GM12878 (cell line): ENCODE measurements at regions not wholly inside any gene's neighbourhood (a gene's known extent, or its start where the extent isn't known, plus 50 kb on each side); places are given as distances from the start of the nearest gene placed in this dataset.

ENCODE experiments used
- ATAC-seq: fragments of 200-7000 bp; cut with Tn5 transposase; 3 replicates; pipeline ENCODE4 v1.9.1; 2020; ENCODE audit warnings: mild to moderate bottlenecking, moderate library complexity
- BruUV-seq: library from RNA; stranded (reverse); fragments of 400-500 nt; replicated peaks from 2 replicates; lab custom pipeline; 2021; lab: Mats Ljungman, UMichigan
- CTCF ChIA-PET: fragments of 300-600 bp; sonication (Branson Sonifier 250); formaldehyde crosslinking; extraction: SDS; loops from one replicate; lab custom pipeline; 2021; ENCODE audit warnings: inconsistent platforms; lab: Yijun Ruan, JAX
- POLR2A ChIA-PET: fragments of 350-600 bp; formaldehyde crosslinking; extraction: SDS; loops from one replicate; lab custom pipeline; 2021; ENCODE audit warnings: inconsistent platforms; lab: Charles Lee
- RAD21 ChIA-PET: fragments of 300-600 bp; sonication (Branson Sonifier 250); formaldehyde crosslinking; loops from one replicate; lab custom pipeline; 2023; ENCODE audit warnings: antibody characterized with exemption; ENCODE audit not compliant: unreplicated experiment; lab: Charles Lee
- SMC1A ChIA-PET: fragments of 300-600 bp; sonication (Branson Sonifier 250); formaldehyde crosslinking; loops from one replicate; lab custom pipeline; 2023; ENCODE audit not compliant: unreplicated experiment, uncharacterized antibody; lab: Charles Lee
- DNase-seq: peaks from one replicate; pipeline ENCODE4 v3.0.0-alpha.2; 2011; ENCODE audit warnings: low read depth, low spot score
- FAIRE-seq: peaks from 3 replicates; lab custom pipeline; 2011; peaks lifted over from hg19 to GRCh38; lab: Jason Lieb, UNC
- H2AFZ ChIP-seq: 2 replicates; pipeline ENCODE4 v1.6.0; 2011; ENCODE audit warnings: low read depth, low read length, control low read depth; ENCODE audit not compliant: control insufficient read depth
- H3K27ac ChIP-seq: 2 replicates; pipeline ENCODE4 v1.5.1; 2011; ENCODE audit warnings: control low read depth; ENCODE audit not compliant: control insufficient read depth, insufficient read depth
- H3K27me3 ChIP-seq, 2 experiments: replicated peaks in 1 of 2; 2 replicates each; pipeline versions ENCODE4 v1.6.0 to v1.6.1; 2011; ENCODE audit warnings: low read length in 1 of 2; ENCODE audit not compliant: control insufficient read depth in 2 of 2, insufficient read depth in 2 of 2
- H3K36me3 ChIP-seq, 2 experiments: 2 replicates each; pipeline ENCODE4 v1.5.1; 2011; ENCODE audit warnings: low read length in 1 of 2; ENCODE audit not compliant: control insufficient read depth in 2 of 2, insufficient read depth in 2 of 2
- H3K4me1 ChIP-seq: 2 replicates; pipeline ENCODE4 v1.6.1; 2011; ENCODE audit warnings: mild to moderate bottlenecking, low read length, moderate library complexity, mixed read lengths; ENCODE audit not compliant: control insufficient read depth, insufficient read depth
- H3K4me2 ChIP-seq: 2 replicates; pipeline ENCODE4 v1.6.0; 2011; ENCODE audit warnings: control low read depth; ENCODE audit not compliant: control insufficient read depth, insufficient read depth
- H3K4me3 ChIP-seq: fragments of 200-600 bp; sonication (generic); 2 replicates; pipeline ENCODE4 v1.5.1; 2016
- H3K79me2 ChIP-seq: 2 replicates; pipeline ENCODE4 v1.6.0; 2011; ENCODE audit warnings: low read length; ENCODE audit not compliant: control insufficient read depth, insufficient read depth
- H3K9ac ChIP-seq: 2 replicates; pipeline ENCODE4 v1.8.0; 2011; ENCODE audit warnings: low read length, control low read depth, mixed read lengths; ENCODE audit not compliant: control insufficient read depth, insufficient read depth
- H3K9me3 ChIP-seq: replicated peaks from 3 replicates; pipeline ENCODE4 v1.5.1; 2011; ENCODE audit warnings: mild to moderate bottlenecking, low read length; ENCODE audit not compliant: control insufficient read depth, insufficient read depth
- H4K20me1 ChIP-seq: 2 replicates; pipeline ENCODE4 v1.6.0; 2011; ENCODE audit not compliant: control insufficient read depth, insufficient read depth
- FOXK2 ChIP-seq: fragments of 450-650 bp; IDR thresholded peaks from 2 replicates; pipeline ENCODE4 v1.6.1; 2017; ENCODE audit warnings: mild to moderate bottlenecking, moderate library complexity
- GATAD2B ChIP-seq: fragments of 450-650 bp; conservative IDR thresholded peaks from 2 replicates; pipeline ENCODE4 v1.6.1; 2017; ENCODE audit warnings: low read depth, mild to moderate bottlenecking, moderate library complexity
- HCFC1 ChIP-seq: fragments of 150-350 bp; IDR thresholded peaks from 2 replicates; pipeline ENCODE4 v1.6.1; 2014; ENCODE audit warnings: low read length
- HDAC6 ChIP-seq: fragments of 200-600 bp; sonication (generic); IDR thresholded peaks from one replicate; pipeline ENCODE4 v1.8.0; 2017; ENCODE audit warnings: antibody characterized with exemption; ENCODE audit not compliant: unreplicated experiment
- MTA2 ChIP-seq: fragments of 450-650 bp; IDR thresholded peaks from 2 replicates; pipeline ENCODE4 v1.6.1; 2016; ENCODE audit warnings: low read depth, mild to moderate bottlenecking, moderate library complexity
- NR2C2 ChIP-seq: IDR thresholded peaks from 2 replicates; pipeline ENCODE4 v1.6.1; 2011; ENCODE audit warnings: borderline replicate concordance, low read depth; ENCODE audit not compliant: control insufficient read depth, insufficient read length
- PAX8 ChIP-seq: fragments of 450-650 bp; IDR thresholded peaks from 2 replicates; pipeline ENCODE4 v1.6.1; 2017; ENCODE audit warnings: mild to moderate bottlenecking, moderate library complexity
- POLR2A ChIP-seq: IDR thresholded peaks from 2 replicates; pipeline ENCODE4 v1.6.1; 2011; ENCODE audit warnings: low read depth, mild to moderate bottlenecking, low read length
- RBBP5 ChIP-seq: fragments of 200-600 bp; sonication (generic); conservative IDR thresholded peaks from 2 replicates; pipeline ENCODE4 v1.6.1; 2016
- RUNX3 ChIP-seq: IDR thresholded peaks from 2 replicates; pipeline ENCODE4 v1.6.1; 2012; ENCODE audit warnings: low read length, inconsistent platforms
- SMAD5 ChIP-seq: IDR thresholded peaks from 2 replicates; pipeline ENCODE4 v1.6.1; 2016; ENCODE audit warnings: antibody characterized with exemption, low read depth
- SRF ChIP-seq, 2 experiments: IDR thresholded peaks; 2 replicates each; pipeline ENCODE4 v1.6.1; 2011; ENCODE audit warnings: low read depth in 2 of 2, low read length in 2 of 2, mild to moderate bottlenecking in 1 of 2, moderate library complexity in 1 of 2
- SUZ12 ChIP-seq: fragments of 200-600 bp; sonication (generic); IDR thresholded peaks from one replicate; pipeline ENCODE4 v1.6.1; 2018; ENCODE audit warnings: antibody characterized with exemption, mild to moderate bottlenecking; ENCODE audit not compliant: unreplicated experiment
- TCF12 ChIP-seq: IDR thresholded peaks from 2 replicates; pipeline ENCODE4 v1.6.1; 2011; ENCODE audit warnings: low read depth, mild to moderate bottlenecking, low read length
- ZNF207 ChIP-seq: fragments of 450-650 bp; IDR thresholded peaks from 2 replicates; pipeline ENCODE4 v1.6.1; 2014; ENCODE audit warnings: antibody characterized with exemption, mild to moderate bottlenecking, borderline replicate concordance
- WGBS: methylation state at CpG from one replicate; pipeline ENCODE4 v1.1.6; 2016; ENCODE audit warnings: low lambda C conversion rate; ENCODE audit not compliant: insufficient replicate concordance, insufficient coverage; ENCODE audit errors: missing lambda C conversion rate; 5-methylcytosine and 5-hydroxymethylcytosine counted together
- in situ Hi-C: fragments of 300-500 bp; cut with MboI; formaldehyde crosslinking; loops from 9 replicates; pipeline ENCODE4 v1.14.3; 2018; ENCODE audit warnings: mixed read lengths
- intact Hi-C: fragments of 100-400 bp; cut with micrococcal nuclease; formaldehyde crosslinking; loops from one replicate; pipeline ENCODE4 v1.14.2; 2022; ENCODE audit not compliant: unreplicated experiment
- TF ChIP-seq, protein P1 (sequence below): fragments of 450-650 bp; IDR thresholded peaks from 2 replicates; pipeline ENCODE4 v1.6.1; 2017; ENCODE audit warnings: mild to moderate bottlenecking, low read depth, inconsistent platforms; ENCODE audit not compliant: poor library complexity, severe bottlenecking
- TF ChIP-seq, protein P2 (sequence below): fragments of 450-650 bp; IDR thresholded peaks from 2 replicates; pipeline ENCODE4 v1.6.1; 2016; ENCODE audit warnings: mild to moderate bottlenecking
- TF ChIP-seq, protein P3 (sequence below): fragments of 450-650 bp; IDR thresholded peaks from 2 replicates; pipeline ENCODE4 v1.6.1; 2017; ENCODE audit warnings: mild to moderate bottlenecking, moderate library complexity

DNA sequence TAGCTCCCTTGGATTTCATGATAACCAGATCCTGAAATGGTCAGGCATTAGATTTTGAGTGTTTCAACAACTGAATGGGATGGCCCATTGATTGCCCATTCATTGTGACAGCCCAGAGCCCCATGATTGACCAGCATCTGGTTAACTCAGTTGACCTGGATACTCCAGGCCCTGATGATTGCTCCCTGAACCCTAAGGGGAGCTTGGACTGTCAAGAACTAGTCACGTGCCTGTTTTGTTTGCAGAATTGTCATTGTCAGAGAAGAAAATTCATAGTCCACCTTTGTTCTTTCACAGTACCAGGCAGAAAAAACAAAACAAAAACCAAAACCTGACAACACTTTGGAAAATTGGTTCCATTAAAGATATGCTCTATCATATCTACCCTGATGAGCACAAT is 241.3 kb upstream of the ONECUT1 start:
- RAD21 ChIA-PET: no interaction called here
- no peak overlapping the region for H3K4me2 ChIP-seq
- POLR2A ChIA-PET: no interaction called here
- H3K9me3 ChIP-seq: no peaks in the 10 kb centered on the region
- H3K4me3 ChIP-seq: no peak overlapping the region
- intact Hi-C loops (no loop called here), in situ Hi-C loops (no loop called here)
- SMC1A ChIA-PET: no interaction called here
- ATAC-seq (no peak), FAIRE-seq (no peak), DNase-seq (no peak)
- H3K9ac ChIP-seq: no peak overlapping the region
- H4K20me1 ChIP-seq: no peaks in the 10 kb centered on the region
- 0% methylated on average over 1 of the region's 1 CpG for WGBS
- no peak overlapping the region for H2AFZ ChIP-seq
- H3K27ac ChIP-seq: no peak overlapping the region
- no peaks in the 10 kb centered on the region for H3K4me1 ChIP-seq
- CTCF ChIA-PET: interaction anchor here (0.9 kb wide), 1 partner anchor 774 kb away, joined by 3 read pairs; no protein-coding TSS in a partner anchor
- H3K27me3 ChIP-seq: no peaks in the 10 kb centered on the region
- TF ChIP-seq PAX8 (no peak), GATAD2B (no peak), MTA2 (no peak), SUZ12 (no peak), ZNF207 (no peak), HDAC6 (no peak), RBBP5 (no peak), SMAD5 (no peak), HCFC1 (no peak), RUNX3 (no peak), TCF12 (no peak), POLR2A (no peak), FOXK2 (no peak), NR2C2 (no peak), SRF (IDR thresholded peaks at IDR 0.05; ENCODE audit: low read depth in 2 of 2, low read length in 2 of 2) (no peak)
- TF ChIP-seq, protein P1, sequence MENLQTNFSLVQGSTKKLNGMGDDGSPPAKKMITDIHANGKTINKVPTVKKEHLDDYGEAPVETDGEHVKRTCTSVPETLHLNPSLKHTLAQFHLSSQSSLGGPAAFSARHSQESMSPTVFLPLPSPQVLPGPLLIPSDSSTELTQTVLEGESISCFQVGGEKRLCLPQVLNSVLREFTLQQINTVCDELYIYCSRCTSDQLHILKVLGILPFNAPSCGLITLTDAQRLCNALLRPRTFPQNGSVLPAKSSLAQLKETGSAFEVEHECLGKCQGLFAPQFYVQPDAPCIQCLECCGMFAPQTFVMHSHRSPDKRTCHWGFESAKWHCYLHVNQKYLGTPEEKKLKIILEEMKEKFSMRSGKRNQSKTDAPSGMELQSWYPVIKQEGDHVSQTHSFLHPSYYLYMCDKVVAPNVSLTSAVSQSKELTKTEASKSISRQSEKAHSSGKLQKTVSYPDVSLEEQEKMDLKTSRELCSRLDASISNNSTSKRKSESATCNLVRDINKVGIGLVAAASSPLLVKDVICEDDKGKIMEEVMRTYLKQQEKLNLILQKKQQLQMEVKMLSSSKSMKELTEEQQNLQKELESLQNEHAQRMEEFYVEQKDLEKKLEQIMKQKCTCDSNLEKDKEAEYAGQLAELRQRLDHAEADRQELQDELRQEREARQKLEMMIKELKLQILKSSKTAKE: no peak
- TF ChIP-seq, protein P2, sequence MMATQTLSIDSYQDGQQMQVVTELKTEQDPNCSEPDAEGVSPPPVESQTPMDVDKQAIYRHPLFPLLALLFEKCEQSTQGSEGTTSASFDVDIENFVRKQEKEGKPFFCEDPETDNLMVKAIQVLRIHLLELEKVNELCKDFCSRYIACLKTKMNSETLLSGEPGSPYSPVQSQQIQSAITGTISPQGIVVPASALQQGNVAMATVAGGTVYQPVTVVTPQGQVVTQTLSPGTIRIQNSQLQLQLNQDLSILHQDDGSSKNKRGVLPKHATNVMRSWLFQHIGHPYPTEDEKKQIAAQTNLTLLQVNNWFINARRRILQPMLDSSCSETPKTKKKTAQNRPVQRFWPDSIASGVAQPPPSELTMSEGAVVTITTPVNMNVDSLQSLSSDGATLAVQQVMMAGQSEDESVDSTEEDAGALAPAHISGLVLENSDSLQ: no peak
- TF ChIP-seq, protein P3, sequence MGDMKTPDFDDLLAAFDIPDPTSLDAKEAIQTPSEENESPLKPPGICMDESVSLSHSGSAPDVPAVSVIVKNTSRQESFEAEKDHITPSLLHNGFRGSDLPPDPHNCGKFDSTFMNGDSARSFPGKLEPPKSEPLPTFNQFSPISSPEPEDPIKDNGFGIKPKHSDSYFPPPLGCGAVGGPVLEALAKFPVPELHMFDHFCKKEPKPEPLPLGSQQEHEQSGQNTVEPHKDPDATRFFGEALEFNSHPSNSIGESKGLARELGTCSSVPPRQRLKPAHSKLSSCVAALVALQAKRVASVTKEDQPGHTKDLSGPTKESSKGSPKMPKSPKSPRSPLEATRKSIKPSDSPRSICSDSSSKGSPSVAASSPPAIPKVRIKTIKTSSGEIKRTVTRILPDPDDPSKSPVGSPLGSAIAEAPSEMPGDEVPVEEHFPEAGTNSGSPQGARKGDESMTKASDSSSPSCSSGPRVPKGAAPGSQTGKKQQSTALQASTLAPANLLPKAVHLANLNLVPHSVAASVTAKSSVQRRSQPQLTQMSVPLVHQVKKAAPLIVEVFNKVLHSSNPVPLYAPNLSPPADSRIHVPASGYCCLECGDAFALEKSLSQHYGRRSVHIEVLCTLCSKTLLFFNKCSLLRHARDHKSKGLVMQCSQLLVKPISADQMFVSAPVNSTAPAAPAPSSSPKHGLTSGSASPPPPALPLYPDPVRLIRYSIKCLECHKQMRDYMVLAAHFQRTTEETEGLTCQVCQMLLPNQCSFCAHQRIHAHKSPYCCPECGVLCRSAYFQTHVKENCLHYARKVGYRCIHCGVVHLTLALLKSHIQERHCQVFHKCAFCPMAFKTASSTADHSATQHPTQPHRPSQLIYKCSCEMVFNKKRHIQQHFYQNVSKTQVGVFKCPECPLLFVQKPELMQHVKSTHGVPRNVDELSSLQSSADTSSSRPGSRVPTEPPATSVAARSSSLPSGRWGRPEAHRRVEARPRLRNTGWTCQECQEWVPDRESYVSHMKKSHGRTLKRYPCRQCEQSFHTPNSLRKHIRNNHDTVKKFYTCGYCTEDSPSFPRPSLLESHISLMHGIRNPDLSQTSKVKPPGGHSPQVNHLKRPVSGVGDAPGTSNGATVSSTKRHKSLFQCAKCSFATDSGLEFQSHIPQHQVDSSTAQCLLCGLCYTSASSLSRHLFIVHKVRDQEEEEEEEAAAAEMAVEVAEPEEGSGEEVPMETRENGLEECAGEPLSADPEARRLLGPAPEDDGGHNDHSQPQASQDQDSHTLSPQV: no peak
- no peaks in the 10 kb centered on the region for H3K36me3 ChIP-seq
- H3K79me2 ChIP-seq: no peaks in the 10 kb centered on the region
- no TSS peak for BruUV-seq
